ENCODE measurements at regions not wholly inside any gene's neighbourhood (a gene's known extent, or its start where the extent isn't known, plus 50 kb on each side); places are given as distances from the start of the nearest gene placed in this dataset.

GRCh38 chr4:159719531-159719930, 616.7 kb downstream of the RAPGEF2 start:
- H3K27ac ChIP-seq (ENCODE audit: low read length): no peak overlapping the region
- H3K4me1 ChIP-seq (ENCODE audit: control insufficient read depth in 1 of 2, insufficient read depth in 2 of 2, low read length in 2 of 2): no peaks in the 10 kb centered on the region
- H3K9me3 ChIP-seq (ENCODE audit: control insufficient read depth in 1 of 2, low read length in 2 of 2): no peaks in the 10 kb centered on the region
- H3K4me3 ChIP-seq (ENCODE audit: low read depth in 1 of 2, low read length in 2 of 2): no peak overlapping the region
- H3K27me3 ChIP-seq (ENCODE audit: low read depth, low read length): no peaks in the 10 kb centered on the region
- H3K36me3 ChIP-seq (ENCODE audit: control insufficient read depth in 1 of 2, insufficient read depth in 2 of 2, low read length in 2 of 2): no peaks in the 10 kb centered on the region

- H3K27me3 ChIP-seq (ENCODE audit: low read depth, low read length): no peaks in the 10 kb centered on the region
- H3K4me1 ChIP-seq (ENCODE audit: control insufficient read depth in 1 of 2, insufficient read depth in 2 of 2, low read length in 2 of 2): no peaks in the 10 kb centered on the region
- no peaks in the 10 kb centered on the region for H3K9me3 ChIP-seq (ENCODE audit: control insufficient read depth in 1 of 2, low read length in 2 of 2)
- H3K36me3 ChIP-seq (ENCODE audit: control insufficient read depth in 1 of 2, insufficient read depth in 2 of 2, low read length in 2 of 2): no peaks in the 10 kb centered on the region
- H3K27ac ChIP-seq (ENCODE audit: low read length): no peak overlapping the region
- no peak overlapping the region for H3K4me3 ChIP-seq (ENCODE audit: low read depth in 1 of 2, low read length in 2 of 2)
Measured at GRCh38 chr4:159722052-159722451, 619.2 kb downstream of the RAPGEF2 start.

- H3K9me3 ChIP-seq (ENCODE audit: control insufficient read depth in 1 of 2, low read length in 2 of 2): no peaks in the 10 kb centered on the region
- H3K4me3 ChIP-seq (ENCODE audit: low read depth in 1 of 2, low read length in 2 of 2): no peak overlapping the region
- no peaks in the 10 kb centered on the region for H3K4me1 ChIP-seq (ENCODE audit: control insufficient read depth in 1 of 2, insufficient read depth in 2 of 2, low read length in 2 of 2)
- H3K27ac ChIP-seq (ENCODE audit: low read length): no peak overlapping the region
- H3K36me3 ChIP-seq (ENCODE audit: control insufficient read depth in 1 of 2, insufficient read depth in 2 of 2, low read length in 2 of 2): no peaks in the 10 kb centered on the region
- H3K27me3 ChIP-seq (ENCODE audit: low read depth, low read length): no peaks in the 10 kb centered on the region
Measured at GRCh38 chr4:159722918-159723317, 620.0 kb downstream of the RAPGEF2 start.

- no peaks in the 10 kb centered on the region for H3K27me3 ChIP-seq (ENCODE audit: low read depth, low read length)
Measured at GRCh38 chr4:159723341-159724048, 620.6 kb downstream of the RAPGEF2 start.

GRCh38 chr4:159725571-159725970, 622.7 kb downstream of the RAPGEF2 start:
- no peaks in the 10 kb centered on the region for H3K36me3 ChIP-seq (ENCODE audit: control insufficient read depth in 1 of 2, insufficient read depth in 2 of 2, low read length in 2 of 2)
- H3K27ac ChIP-seq (ENCODE audit: low read length): no peak overlapping the region
- H3K27me3 ChIP-seq (ENCODE audit: low read depth, low read length): no peaks in the 10 kb centered on the region
- H3K9me3 ChIP-seq (ENCODE audit: control insufficient read depth in 1 of 2, low read length in 2 of 2): no peaks in the 10 kb centered on the region
- no peak overlapping the region for H3K4me3 ChIP-seq (ENCODE audit: low read depth in 1 of 2, low read length in 2 of 2)
- H3K4me1 ChIP-seq (ENCODE audit: control insufficient read depth in 1 of 2, insufficient read depth in 2 of 2, low read length in 2 of 2): no peaks in the 10 kb centered on the region

More at GRCh38 chr4:159723341-159724048, 620.6 kb downstream of the RAPGEF2 start:
- no peak overlapping the region for H3K27ac ChIP-seq (ENCODE audit: low read length)
- H3K9me3 ChIP-seq (ENCODE audit: control insufficient read depth in 1 of 2, low read length in 2 of 2): no peaks in the 10 kb centered on the region
- no peak overlapping the region for H3K4me3 ChIP-seq (ENCODE audit: low read depth in 1 of 2, low read length in 2 of 2)
- no peaks in the 10 kb centered on the region for H3K36me3 ChIP-seq (ENCODE audit: control insufficient read depth in 1 of 2, insufficient read depth in 2 of 2, low read length in 2 of 2)
- no peaks in the 10 kb centered on the region for H3K4me1 ChIP-seq (ENCODE audit: control insufficient read depth in 1 of 2, insufficient read depth in 2 of 2, low read length in 2 of 2)

- H3K4me3 ChIP-seq (ENCODE audit: low read depth in 1 of 2, low read length in 2 of 2): no peak overlapping the region
- no peaks in the 10 kb centered on the region for H3K36me3 ChIP-seq (ENCODE audit: control insufficient read depth in 1 of 2, insufficient read depth in 2 of 2, low read length in 2 of 2)
- H3K27me3 ChIP-seq (ENCODE audit: low read depth, low read length): no peaks in the 10 kb centered on the region
- H3K4me1 ChIP-seq (ENCODE audit: control insufficient read depth in 1 of 2, insufficient read depth in 2 of 2, low read length in 2 of 2): no peaks in the 10 kb centered on the region
- no peak overlapping the region for H3K27ac ChIP-seq (ENCODE audit: low read length)
- H3K9me3 ChIP-seq (ENCODE audit: control insufficient read depth in 1 of 2, low read length in 2 of 2): no peaks in the 10 kb centered on the region
Measured at GRCh38 chr4:159735281-159736207, 632.7 kb downstream of the RAPGEF2 start.

- no peak overlapping the region for H3K27ac ChIP-seq (ENCODE audit: low read length)
Measured at GRCh38 chr4:159736411-159736810, 633.5 kb downstream of the RAPGEF2 start.

GRCh38 chr4:159743971-159744370, 641.1 kb downstream of the RAPGEF2 start:
- no peaks in the 10 kb centered on the region for H3K27me3 ChIP-seq (ENCODE audit: low read depth, low read length)
- no peak overlapping the region for H3K4me3 ChIP-seq (ENCODE audit: low read depth in 1 of 2, low read length in 2 of 2)
- H3K4me1 ChIP-seq (ENCODE audit: control insufficient read depth in 1 of 2, insufficient read depth in 2 of 2, low read length in 2 of 2): no peaks in the 10 kb centered on the region
- H3K9me3 ChIP-seq (ENCODE audit: control insufficient read depth in 1 of 2, low read length in 2 of 2): peaks cover 0 to 5% of the 10 kb centered on the region in 2 donors
- no peak overlapping the region for H3K27ac ChIP-seq (ENCODE audit: low read length)
- H3K36me3 ChIP-seq (ENCODE audit: control insufficient read depth in 1 of 2, insufficient read depth in 2 of 2, low read length in 2 of 2): no peaks in the 10 kb centered on the region

More at GRCh38 chr4:159736411-159736810, 633.5 kb downstream of the RAPGEF2 start:
- no peaks in the 10 kb centered on the region for H3K4me1 ChIP-seq (ENCODE audit: control insufficient read depth in 1 of 2, insufficient read depth in 2 of 2, low read length in 2 of 2)
- H3K4me3 ChIP-seq (ENCODE audit: low read depth in 1 of 2, low read length in 2 of 2): no peak overlapping the region
- no peaks in the 10 kb centered on the region for H3K9me3 ChIP-seq (ENCODE audit: control insufficient read depth in 1 of 2, low read length in 2 of 2)
- H3K36me3 ChIP-seq (ENCODE audit: control insufficient read depth in 1 of 2, insufficient read depth in 2 of 2, low read length in 2 of 2): no peaks in the 10 kb centered on the region
- no peaks in the 10 kb centered on the region for H3K27me3 ChIP-seq (ENCODE audit: low read depth, low read length)

GRCh38 chr4:159747983-159748382, 645.1 kb downstream of the RAPGEF2 start:
- Histone ChIP-seq H3K27me3 (ENCODE audit: low read depth, low read length) (no peaks in the 10 kb centered on the region), H3K4me3 (ENCODE audit: low read depth in 1 of 2, low read length in 2 of 2) (no peak overlapping the region), H3K4me1 (ENCODE audit: control insufficient read depth in 1 of 2, insufficient read depth in 2 of 2, low read length in 2 of 2) (no peaks in the 10 kb centered on the region), H3K36me3 (ENCODE audit: control insufficient read depth in 1 of 2, insufficient read depth in 2 of 2, low read length in 2 of 2) (no peaks in the 10 kb centered on the region), H3K9me3 (ENCODE audit: control insufficient read depth in 1 of 2, low read length in 2 of 2) (peaks cover 0 to 5% of the 10 kb centered on the region in 2 donors), H3K27ac (ENCODE audit: low read length) (no peak overlapping the region)

GRCh38 chr4:159748834-159749444, 646.1 kb downstream of the RAPGEF2 start:
- H3K27me3 ChIP-seq (ENCODE audit: low read depth, low read length): no peaks in the 10 kb centered on the region
- H3K27ac ChIP-seq (ENCODE audit: low read length): no peak overlapping the region
- no peak overlapping the region for H3K4me3 ChIP-seq (ENCODE audit: low read depth in 1 of 2, low read length in 2 of 2)
- H3K4me1 ChIP-seq (ENCODE audit: control insufficient read depth in 1 of 2, insufficient read depth in 2 of 2, low read length in 2 of 2): no peaks in the 10 kb centered on the region
- H3K9me3 ChIP-seq (ENCODE audit: control insufficient read depth in 1 of 2, low read length in 2 of 2): peaks cover 0 to 5% of the 10 kb centered on the region in 2 donors
- no peaks in the 10 kb centered on the region for H3K36me3 ChIP-seq (ENCODE audit: control insufficient read depth in 1 of 2, insufficient read depth in 2 of 2, low read length in 2 of 2)

- no peak overlapping the region for H3K27ac ChIP-seq (ENCODE audit: low read length)
- no peaks in the 10 kb centered on the region for H3K36me3 ChIP-seq (ENCODE audit: control insufficient read depth in 1 of 2, insufficient read depth in 2 of 2, low read length in 2 of 2)
- no peaks in the 10 kb centered on the region for H3K4me1 ChIP-seq (ENCODE audit: control insufficient read depth in 1 of 2, insufficient read depth in 2 of 2, low read length in 2 of 2)
- H3K4me3 ChIP-seq (ENCODE audit: low read depth in 1 of 2, low read length in 2 of 2): no peak overlapping the region
- H3K9me3 ChIP-seq (ENCODE audit: control insufficient read depth in 1 of 2, low read length in 2 of 2): peaks cover 0 to 8% of the 10 kb centered on the region in 2 donors
- H3K27me3 ChIP-seq (ENCODE audit: low read depth, low read length): no peaks in the 10 kb centered on the region
Measured at GRCh38 chr4:159757499-159757898, 654.6 kb downstream of the RAPGEF2 start.
